ENCODE measurements at regions not wholly inside any gene's neighbourhood (a gene's known extent, or its start where the extent isn't known, plus 50 kb on each side); places are given as distances from the start of the nearest gene placed in this dataset.
"Not testable (repeated sequence)": the region's sequence is repeated elsewhere in the genome, so short reads cannot be mapped to it uniquely, and the experiment has no call there.

DNA sequence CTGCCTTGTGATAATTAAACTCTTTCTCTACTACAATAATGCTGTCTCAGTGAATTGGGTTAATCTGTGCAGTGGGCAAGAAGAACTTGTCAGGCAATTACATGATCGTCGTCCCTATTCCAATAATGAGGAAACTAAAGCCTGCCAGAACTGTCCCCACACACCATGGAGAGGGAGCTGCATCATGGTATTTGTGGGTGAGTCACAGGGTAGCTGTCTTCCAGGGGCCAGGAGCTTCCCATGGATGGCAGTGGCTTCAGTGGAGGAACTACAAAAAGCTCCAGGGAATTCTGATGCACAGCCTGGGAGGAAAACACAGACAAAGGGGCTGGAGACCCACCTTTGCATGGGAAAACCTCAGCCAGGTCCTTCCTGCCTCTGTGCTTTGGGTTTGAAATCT lies 83.3 kb upstream of the C16orf82 start:
- H3K27ac ChIP-seq: no peak overlapping the region
- TF ChIP-seq, protein P1, sequence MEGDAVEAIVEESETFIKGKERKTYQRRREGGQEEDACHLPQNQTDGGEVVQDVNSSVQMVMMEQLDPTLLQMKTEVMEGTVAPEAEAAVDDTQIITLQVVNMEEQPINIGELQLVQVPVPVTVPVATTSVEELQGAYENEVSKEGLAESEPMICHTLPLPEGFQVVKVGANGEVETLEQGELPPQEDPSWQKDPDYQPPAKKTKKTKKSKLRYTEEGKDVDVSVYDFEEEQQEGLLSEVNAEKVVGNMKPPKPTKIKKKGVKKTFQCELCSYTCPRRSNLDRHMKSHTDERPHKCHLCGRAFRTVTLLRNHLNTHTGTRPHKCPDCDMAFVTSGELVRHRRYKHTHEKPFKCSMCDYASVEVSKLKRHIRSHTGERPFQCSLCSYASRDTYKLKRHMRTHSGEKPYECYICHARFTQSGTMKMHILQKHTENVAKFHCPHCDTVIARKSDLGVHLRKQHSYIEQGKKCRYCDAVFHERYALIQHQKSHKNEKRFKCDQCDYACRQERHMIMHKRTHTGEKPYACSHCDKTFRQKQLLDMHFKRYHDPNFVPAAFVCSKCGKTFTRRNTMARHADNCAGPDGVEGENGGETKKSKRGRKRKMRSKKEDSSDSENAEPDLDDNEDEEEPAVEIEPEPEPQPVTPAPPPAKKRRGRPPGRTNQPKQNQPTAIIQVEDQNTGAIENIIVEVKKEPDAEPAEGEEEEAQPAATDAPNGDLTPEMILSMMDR (conservative IDR thresholded peaks at IDR 0.05): no peak

DNA sequence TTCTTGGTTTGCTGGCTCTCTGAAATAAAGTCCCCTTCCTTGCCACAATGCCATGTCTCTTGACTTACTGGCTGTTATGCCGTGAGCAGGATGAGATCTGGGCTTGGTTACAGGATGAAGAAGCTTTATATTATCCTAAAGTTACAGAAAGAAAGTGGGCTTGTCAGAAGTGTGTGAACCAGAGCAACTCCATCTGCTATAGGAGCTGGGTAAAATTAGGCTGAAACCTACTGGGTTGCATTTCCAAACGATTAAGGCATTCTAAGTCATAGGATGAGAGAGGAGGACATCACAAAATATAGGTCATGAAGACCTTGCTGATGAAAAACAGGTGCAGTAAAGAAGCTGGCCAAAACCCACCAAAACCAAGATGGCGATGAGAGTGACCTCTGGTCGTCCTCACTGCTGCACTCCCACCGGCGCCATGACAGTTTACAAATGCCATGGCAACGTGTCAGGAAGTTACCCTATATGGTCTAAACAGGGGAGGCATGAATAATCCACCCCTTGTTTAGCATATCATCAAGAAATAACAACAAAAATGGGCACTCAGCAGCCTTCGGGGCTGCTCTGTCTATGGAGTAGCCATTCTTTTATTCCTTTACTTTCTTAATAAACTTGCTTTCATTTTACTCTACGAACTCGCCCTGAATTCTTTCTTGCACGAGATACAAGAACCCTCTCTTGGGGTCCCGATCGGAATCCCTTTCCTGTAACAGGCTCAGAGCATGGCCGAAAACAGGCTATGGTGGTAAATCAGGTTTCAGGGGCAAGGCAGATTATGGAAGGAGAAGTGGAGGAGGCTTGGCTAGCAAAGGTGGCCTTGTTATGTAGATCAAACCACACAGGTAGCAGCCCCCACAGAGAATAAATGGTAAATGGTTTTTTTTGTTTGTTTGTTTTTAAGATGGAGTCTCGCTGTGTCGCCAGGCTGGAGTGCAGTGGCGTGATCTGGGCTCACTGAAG lies 81.3 kb upstream of the C16orf82 start:
- TF ChIP-seq, protein P1 (conservative IDR thresholded peaks at IDR 0.05): no peak
- no peak overlapping the region for H3K27ac ChIP-seq

DNA sequence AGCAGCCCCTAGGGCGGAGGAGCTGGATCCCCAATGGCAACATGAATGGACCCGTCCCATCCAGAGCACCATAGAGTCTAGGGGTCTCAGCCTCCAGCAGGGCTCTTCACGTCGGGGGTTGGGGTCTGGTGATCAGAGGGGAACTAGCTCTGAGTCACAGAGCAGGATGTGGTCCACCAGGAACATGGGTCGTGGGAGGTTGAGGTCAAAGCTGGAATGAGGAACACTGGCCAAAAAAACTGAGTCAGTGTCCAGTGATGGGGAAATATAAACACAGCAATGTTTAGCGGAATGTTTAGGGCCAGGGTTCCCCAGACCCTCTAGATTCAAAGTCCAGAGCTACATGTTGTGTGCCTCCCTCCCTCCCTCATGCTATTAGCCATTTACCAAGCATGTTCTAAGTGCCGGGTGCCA lies 79.1 kb upstream of the C16orf82 start:
- TF ChIP-seq, protein P1 (conservative IDR thresholded peaks at IDR 0.05): no peak
- no peak overlapping the region for H3K27ac ChIP-seq

DNA sequence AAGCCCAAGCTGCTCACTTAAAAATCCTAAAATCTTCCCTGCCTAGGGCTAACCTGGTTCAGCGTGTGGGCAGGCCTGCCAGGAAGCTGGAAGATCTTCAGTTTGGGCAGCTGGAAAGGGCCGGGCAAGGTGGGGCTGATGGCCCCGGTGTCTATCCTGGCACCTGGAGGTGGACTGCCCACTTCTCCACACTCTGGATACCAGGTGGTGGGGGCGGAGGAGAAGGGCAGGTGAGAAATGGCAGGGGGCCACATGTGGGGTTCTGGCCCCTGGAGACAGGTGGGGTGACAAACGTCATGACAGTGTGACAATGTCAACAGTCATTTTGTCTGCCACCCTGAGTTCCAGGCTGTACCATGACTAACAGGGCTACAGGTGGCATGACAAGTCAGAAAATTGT lies 78.5 kb upstream of the C16orf82 start:
- H3K27ac ChIP-seq: no peak overlapping the region
- TF ChIP-seq, protein P1 (conservative IDR thresholded peaks at IDR 0.05): no peak

DNA sequence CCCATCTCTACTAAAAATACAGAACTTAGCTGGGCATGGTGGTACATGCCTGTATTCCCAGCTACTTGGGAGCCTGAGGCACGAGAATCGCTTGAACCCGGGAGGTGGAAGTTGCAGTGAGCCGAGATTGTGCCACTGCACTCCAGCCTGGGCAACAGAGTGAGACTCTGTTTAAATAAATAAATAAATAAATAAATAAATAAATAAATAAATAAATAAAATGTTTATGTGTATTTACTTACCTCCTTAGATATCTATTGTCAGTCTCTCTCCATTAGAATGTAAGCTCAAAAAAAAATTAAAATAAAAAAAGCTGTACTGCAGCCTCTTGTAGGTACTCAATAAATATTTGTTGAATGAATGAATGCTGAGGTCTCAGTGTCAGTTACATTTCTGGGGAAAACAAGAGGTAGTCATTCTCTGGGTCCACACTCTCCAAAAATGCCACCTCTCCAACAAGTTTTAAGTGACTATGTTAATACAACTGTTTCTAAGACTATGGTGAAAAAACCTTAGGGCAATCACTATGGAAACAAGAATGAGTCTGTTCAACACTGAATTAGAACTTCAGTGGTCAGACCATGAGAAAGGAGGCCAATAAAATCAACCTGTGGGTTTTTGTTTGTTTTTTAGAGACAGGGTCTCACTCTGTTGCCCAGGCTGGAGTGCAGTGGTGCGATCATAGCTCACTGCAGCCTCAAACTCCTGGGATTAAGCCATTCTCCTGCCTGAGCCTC lies 76.2 kb upstream of the C16orf82 start:
- H3K27ac ChIP-seq: not testable (repeated sequence)

DNA sequence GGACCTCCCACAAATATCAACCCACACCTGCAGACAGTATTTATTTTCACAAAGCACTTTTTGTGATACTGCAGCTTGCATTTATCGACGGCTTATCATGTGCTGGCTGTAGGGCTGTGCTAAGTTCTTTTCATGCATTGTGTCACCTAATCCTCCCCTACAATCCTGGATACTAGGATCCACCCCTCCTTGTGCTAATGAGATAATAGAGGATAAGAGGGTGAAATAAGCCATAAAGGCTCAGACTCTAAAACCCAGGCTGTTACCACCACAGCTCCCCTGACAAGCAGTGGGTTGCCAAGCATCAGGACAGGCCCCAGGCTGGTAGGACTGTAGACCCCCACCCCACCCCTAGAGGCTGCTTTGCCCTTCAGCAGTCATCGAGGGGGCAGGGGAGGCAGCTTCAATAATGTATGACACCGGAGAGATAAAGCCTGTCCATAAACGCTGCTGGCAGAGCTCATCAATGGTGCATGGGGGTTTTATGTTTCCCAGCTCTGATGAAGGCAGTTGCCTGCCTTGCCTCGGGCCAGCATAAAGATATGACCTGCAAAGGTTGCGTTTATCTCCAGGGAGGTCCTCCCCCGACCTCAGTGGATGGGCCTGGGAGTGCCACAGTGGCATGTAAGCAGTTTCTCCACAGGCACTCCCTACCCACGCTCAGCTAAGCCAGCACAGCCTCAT lies 73.9 kb upstream of the C16orf82 start:
- TF ChIP-seq, protein P1 (conservative IDR thresholded peaks at IDR 0.05): no peak
- no peak overlapping the region for H3K27ac ChIP-seq

DNA sequence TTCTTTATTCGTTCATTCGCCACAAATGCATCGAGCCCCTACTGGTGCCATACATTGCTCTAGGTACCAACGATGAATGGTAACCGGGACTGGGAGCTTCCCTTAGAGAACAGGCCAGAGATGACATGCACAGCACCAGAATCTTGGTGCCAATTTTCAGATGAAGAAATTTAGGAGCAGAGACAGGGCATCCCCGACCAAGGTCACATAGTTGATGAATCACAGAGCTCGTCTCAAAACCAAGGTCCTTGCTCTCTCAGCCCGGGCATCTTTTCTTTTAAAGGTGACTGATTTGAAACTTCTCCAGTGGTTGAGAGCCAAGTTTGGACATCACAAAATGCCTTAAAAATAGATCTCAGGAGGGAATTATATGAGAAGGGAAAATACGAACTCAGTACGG lies 73.2 kb upstream of the C16orf82 start:
- no peak overlapping the region for H3K27ac ChIP-seq
- TF ChIP-seq, protein P1 (conservative IDR thresholded peaks at IDR 0.05): no peak

Data from VCaP (cell line).